Islet precursor cell (in vitro differentiated cells): ENCODE measurements at regions not wholly inside any gene's neighbourhood (a gene's known extent, or its start where the extent isn't known, plus 50 kb on each side); places are given as distances from the start of the nearest gene placed in this dataset.
"Not testable (repeated sequence)": the region's sequence is repeated elsewhere in the genome, so short reads cannot be mapped to it uniquely, and the experiment has no call there.

ENCODE experiments used
- DNase-seq: peaks from one replicate; pipeline ENCODE4 v3.0.0-alpha.2; 2018

GRCh38 chr2:160550048-160550447 lies 56.4 kb upstream of the RBMS1 start:
- DNase-seq: no peak

DNA sequence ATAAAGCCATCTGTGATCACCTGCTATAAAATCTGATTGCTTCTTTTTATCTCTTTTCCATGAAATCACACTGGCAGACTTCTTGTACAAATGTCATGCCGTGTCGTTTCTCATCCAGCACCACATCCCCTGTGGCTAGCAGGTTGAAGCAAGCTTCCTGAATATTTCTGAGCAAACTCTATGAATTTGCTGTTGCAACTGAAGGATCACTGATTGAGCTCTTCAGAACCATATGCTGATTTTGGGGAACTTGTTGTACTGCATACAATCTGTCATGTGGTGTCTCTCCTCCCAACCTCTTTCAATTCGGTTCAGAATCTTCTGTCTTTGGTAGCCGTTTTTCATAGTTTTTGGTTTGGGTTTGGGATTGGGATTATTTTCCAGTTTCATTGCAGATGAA lies 57.7 kb upstream of the RBMS1 start:
- DNase-seq: no peak

GRCh38 chr2:160555420-160556071 lies 61.9 kb upstream of the RBMS1 start:
- DNase-seq: no peak

- no peak for DNase-seq
Measured at GRCh38 chr2:160557903-160558302, 64.3 kb upstream of the RBMS1 start.

DNA sequence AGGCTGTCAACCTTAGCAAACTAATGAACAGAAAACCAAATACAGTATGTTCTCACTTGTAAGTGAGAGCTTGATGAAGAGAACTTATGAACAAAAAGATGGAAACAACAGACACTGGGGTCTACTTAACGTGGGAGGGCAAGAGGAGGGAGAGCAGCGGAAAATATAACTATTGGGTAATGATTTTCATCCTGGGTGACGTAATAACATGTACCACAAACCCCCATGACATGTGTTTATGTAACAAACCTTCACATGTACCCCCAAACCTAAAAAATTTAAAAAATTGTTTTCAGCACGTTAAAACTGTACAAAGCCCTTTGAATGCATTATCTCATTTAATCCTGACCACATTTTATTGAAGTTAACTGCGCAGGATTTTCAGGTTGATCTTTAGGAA lies 64.9 kb upstream of the RBMS1 start:
- DNase-seq: no peak

GRCh38 chr2:160561551-160562295 lies 68.1 kb upstream of the RBMS1 start:
- DNase-seq: no peak

DNA sequence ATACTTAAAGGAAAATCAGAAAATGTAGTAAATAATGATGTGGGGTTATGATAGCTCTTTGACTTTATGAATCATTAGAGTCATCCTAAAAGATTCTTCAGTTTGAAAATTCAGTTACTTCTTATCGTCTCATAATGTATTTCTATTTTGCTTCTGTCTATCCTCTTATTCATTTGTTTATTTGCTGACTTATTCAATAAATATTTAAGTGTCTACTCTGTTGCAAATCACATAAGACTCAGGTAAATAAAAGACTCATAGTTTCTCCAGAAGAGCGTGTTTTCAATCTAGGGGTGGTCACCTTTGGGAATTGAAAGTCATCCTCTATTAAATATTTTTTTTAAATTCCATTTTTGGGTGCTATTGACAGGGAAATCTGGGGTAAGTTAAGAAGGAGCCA lies 69.1 kb upstream of the RBMS1 start:
- DNase-seq: no peak

GRCh38 chr2:160564591-160564990 lies 71.0 kb upstream of the RBMS1 start:
- DNase-seq: no peak

DNA sequence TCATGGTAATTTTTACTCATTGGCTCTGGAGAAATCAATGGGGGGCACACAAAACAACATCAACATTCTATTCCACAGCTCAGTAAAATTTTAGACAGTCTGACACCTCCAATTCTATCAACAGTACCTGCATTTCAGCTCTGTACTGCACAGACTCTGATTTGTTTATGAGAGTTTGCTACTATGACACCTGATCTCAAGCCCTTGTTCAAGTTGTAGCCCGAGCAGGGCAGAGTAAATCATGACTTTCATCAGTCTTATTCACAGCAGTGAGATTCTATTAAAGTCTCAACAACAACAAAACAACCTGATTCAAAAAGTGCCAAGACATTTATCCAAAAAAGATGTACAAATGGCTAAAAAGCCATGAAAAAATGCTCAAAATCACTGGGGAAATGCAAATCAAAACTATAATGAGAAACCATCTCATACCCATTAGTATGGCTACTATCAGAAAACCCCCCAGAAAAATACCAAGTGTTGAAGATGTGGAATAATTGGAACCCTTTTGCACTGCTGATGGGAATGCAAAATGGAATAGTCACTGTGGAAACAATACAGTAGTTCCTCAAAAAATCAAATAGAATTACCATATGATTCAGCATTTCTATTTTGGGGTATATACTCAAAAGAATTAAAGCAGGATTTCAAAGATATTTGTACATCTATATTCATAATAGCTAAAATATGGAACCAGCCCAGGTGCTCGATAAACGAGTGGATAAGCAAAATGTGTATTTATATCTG lies 71.7 kb upstream of the RBMS1 start:
- DNase-seq: no peak

DNA sequence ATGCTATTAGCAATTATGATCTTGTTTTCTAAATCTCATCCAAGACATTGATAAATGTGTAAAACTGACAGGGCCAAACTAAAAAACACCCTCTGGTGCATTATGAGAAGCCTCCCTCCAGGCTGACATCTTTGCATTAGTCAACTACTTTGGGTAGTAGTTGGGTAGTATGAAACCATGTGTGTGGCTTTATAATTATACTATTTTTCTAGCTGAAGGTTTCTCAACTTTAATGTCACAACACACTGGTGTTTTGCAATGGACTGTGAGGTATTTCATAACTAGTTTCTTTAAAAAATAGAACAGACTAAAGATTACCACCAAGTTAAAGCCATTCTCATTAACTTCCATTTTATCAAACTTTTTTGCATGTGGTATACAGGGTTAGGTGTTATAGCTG lies 73.1 kb upstream of the RBMS1 start:
- DNase-seq: no peak

GRCh38 chr2:160568856-160569255 lies 75.2 kb upstream of the RBMS1 start:
- DNase-seq: no peak

DNA sequence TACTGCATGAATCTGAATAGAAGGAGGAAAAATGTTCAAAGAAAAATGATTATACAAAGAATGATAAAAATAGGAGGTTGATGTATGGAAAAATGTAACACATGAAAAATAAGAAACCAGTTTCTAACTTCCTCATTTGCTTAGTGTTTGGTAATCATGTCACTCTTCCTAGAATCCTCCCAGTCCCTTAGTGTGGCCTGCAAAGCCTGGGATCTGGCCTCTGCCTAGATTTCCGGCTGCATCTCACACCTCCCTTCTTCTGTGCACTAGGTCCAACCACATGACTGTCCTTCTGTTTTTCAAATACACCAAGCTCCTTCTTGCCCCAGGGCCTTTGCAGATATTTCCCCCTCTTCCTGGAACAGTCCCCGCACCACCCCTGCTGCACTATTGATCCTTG lies 76.8 kb upstream of the RBMS1 start:
- DNase-seq: no peak

DNA sequence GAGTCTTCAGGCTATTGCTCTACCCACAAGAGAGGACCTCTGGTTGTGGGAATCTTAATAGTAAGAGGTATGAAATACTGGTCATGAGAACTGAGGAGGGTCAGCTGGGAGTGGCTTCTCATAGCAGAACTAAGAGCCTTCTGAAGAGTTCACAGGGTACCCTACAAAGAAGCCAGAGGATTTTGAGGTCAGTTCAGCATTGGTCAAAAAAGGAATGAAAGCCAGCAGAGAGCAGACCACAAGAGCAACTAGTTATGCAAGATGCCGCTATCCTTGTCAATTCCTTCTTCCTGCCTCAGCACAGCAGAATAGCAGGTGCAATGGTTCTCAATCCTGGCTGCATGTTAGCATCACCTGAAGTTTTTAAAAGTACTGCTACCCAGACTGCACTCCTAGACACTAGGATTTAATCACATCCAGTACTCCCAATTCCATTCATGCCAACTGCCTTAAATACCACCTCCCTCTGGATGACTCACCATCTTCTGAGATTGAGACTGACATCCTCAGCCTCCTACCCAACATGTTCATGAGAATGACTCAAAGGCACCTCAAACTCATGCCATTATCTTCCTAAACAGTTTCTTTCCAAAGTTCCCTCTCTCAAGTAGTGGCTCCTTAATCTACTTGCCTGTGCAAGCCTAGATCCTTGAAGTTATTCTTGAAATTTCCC lies 81.0 kb upstream of the RBMS1 start:
- DNase-seq: peak; percentile 60

DNA sequence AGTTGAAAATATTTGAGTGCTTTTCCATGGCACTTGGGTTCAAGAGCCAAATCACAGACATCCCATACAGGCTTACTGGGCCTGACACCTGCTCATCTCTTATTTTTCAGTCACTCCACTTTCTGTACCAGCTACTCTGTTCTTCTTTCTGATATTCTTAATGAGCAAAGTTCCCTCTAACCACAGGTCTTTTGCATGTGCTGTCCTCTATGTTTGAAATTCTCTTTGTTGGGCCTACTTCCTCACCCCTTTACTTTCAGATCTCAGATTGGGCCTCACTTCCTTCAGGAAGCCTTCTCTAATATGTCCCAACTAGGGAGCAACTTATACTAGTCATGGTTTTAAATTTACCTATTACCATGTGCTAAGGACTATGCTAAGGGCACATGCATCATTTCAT lies 81.8 kb upstream of the RBMS1 start:
- no peak for DNase-seq

- DNase-seq: no peak
Measured at GRCh38 chr2:160576054-160576499, 82.5 kb upstream of the RBMS1 start.

DNA sequence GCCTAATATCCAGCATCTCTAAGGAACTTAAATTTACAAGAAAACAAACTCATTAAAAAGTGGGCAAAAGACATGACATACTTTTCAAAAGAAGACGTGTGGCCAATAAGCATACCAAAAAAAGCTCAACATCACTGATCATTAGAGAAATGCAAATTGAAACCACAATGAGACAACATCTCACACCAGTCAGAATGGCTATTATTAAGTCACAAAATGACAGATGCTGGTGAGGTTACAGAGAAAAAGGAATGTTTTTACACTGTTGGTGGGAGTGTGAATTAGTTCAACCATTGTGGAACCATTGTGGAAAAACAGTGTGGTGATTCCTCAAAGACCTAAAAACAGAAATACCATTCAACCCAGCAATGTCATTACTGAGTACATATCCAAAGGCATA lies 83.5 kb upstream of the RBMS1 start:
- DNase-seq: not testable (repeated sequence)

GRCh38 chr2:160581035-160581434 lies 87.4 kb upstream of the RBMS1 start:
- DNase-seq: peak; percentile 61

- peak; percentile 70 for DNase-seq
Measured at GRCh38 chr2:160581448-160581847, 87.8 kb upstream of the RBMS1 start.

GRCh38 chr2:160582081-160582480 lies 88.5 kb upstream of the RBMS1 start:
- no peak for DNase-seq

GRCh38 chr2:160582490-160583145 lies 89.0 kb upstream of the RBMS1 start:
- DNase-seq: peak; percentile 63

DNA sequence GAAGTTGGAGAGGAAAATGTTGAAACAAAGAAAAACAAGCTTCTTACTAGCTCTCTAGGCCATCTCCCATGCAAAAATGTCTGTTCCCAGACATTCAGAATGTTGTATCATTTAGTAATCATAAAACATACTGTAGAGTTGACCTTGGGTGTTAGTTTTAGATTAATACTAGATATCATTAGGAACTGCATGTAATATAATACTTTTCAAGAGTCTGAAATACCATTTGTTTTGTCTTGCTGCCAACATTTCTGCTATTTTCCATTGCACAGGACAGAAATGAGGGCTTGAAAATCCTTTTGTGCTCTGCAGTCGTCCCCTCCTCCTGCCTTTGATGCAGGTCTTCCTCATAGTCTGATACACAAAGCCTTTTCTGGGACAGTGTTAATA lies 89.5 kb upstream of the RBMS1 start:
- DNase-seq: no peak

DNA sequence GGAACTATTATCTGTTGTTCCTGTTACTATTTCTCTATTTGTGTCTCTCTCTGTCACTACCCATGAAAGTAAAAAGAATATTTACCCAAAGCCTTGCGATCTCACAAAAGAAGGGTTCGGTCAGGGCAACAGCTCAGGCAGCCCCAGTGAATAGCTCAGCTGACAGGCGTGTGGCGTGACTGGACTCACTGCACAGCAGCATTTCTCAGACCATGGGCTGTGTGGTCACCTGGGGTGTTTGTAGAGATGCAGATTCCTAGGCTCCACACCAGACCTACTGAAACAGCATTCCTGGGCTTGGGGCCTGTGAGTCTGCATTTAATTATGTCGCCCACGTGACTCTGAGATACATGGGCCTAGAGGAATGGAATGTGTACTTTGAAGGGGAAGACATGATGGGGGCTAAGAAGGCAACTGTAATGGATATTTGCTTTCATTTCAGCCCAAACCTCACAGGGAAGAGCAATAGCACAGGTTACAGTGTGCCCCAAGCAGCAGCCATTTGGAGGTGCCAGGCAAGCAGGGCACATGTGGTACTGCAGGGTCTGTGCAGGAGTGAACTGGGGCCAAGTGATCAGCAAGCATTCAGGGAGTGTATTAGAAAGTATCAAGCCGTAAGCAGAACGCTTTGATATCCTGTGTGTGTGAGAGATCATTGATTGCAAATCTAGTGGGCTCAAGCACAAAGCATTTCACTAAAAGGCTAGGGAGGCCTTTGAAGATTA lies 90.4 kb upstream of the RBMS1 start:
- peak; percentile 70 for DNase-seq
